Endodermal cell (in vitro differentiated cells): ENCODE measurements at regions not wholly inside any gene's neighbourhood (a gene's known extent, or its start where the extent isn't known, plus 50 kb on each side); places are given as distances from the start of the nearest gene placed in this dataset.

ENCODE experiments used
- DNase-seq: peaks from one replicate; pipeline ENCODE4 v3.0.0-alpha.2; 2017
- H3K27ac ChIP-seq: 2 replicates; pipeline ENCODE4 v1.5.1; 2013; ENCODE audit warnings: mild to moderate bottlenecking, low read depth, low read length, moderate library complexity
- H3K27me3 ChIP-seq: 2 replicates; pipeline ENCODE4 v1.6.1; 2013; ENCODE audit warnings: mild to moderate bottlenecking, low read length, moderate library complexity; ENCODE audit not compliant: insufficient read depth, control insufficient read depth, poor library complexity, severe bottlenecking
- H3K36me3 ChIP-seq: 2 replicates; pipeline ENCODE4 v1.7.0; 2013; ENCODE audit warnings: mild to moderate bottlenecking, low read length, moderate library complexity; ENCODE audit not compliant: control insufficient read depth, insufficient read depth
- H3K4me1 ChIP-seq: one replicate; pipeline ENCODE4 v1.7.0; 2013; ENCODE audit warnings: low read length; ENCODE audit not compliant: control insufficient read depth, insufficient read depth
- H3K4me3 ChIP-seq: 2 replicates; pipeline ENCODE4 v1.5.1; 2013; ENCODE audit warnings: mild to moderate bottlenecking, low read length, moderate library complexity
- H3K9ac ChIP-seq: 2 replicates; pipeline ENCODE4 v1.6.1; 2013; ENCODE audit warnings: mild to moderate bottlenecking, low read length, moderate library complexity; ENCODE audit not compliant: poor library complexity, severe bottlenecking; ENCODE audit errors: extremely low read depth
- H3K9me3 ChIP-seq: 2 replicates; pipeline ENCODE4 v1.6.1; 2013; ENCODE audit warnings: mild to moderate bottlenecking, low read length, moderate library complexity; ENCODE audit not compliant: control insufficient read depth
- H3K27ac Mint-ChIP-seq: 2 replicates; pipeline ENCODE4 v1.8.0; 2020; ENCODE audit warnings: mixed read lengths
- H3K27me3 Mint-ChIP-seq: 2 replicates; pipeline ENCODE4 v1.8.0; 2021; ENCODE audit warnings: mild to moderate bottlenecking, mixed read lengths; ENCODE audit not compliant: insufficient read depth
- H3K36me3 Mint-ChIP-seq: 2 replicates; pipeline ENCODE4 v1.8.0; 2020; ENCODE audit warnings: low read depth, mixed read lengths
- H3K4me1 Mint-ChIP-seq: 2 replicates; pipeline ENCODE4 v1.8.0; 2020; ENCODE audit warnings: mixed read lengths
- H3K4me3 Mint-ChIP-seq: 2 replicates; pipeline ENCODE4 v1.8.0; 2020; ENCODE audit warnings: mild to moderate bottlenecking, moderate library complexity, mixed read lengths
- H3K9me3 Mint-ChIP-seq: 2 replicates; pipeline ENCODE4 v1.8.0; 2020; ENCODE audit warnings: mild to moderate bottlenecking, mixed read lengths
- WGBS, 2 experiments: methylation state at CpG; one replicate each; pipeline versions ENCODE4 v1.1.5 to v1.1.7; 2013; ENCODE audit warnings: missing lambda C conversion rate in 2 of 2, mixed read lengths in 1 of 2; ENCODE audit not compliant: insufficient coverage in 1 of 2, insufficient read length in 1 of 2; 5-methylcytosine and 5-hydroxymethylcytosine counted together
- TF ChIP-seq, protein P1 (sequence below): fragments of 200-600 bp; sonication (generic); conservative IDR thresholded peaks from 2 replicates; pipeline ENCODE4 v1.5.0; 2021; ENCODE audit warnings: antibody characterized with exemption, mild to moderate bottlenecking

DNA sequence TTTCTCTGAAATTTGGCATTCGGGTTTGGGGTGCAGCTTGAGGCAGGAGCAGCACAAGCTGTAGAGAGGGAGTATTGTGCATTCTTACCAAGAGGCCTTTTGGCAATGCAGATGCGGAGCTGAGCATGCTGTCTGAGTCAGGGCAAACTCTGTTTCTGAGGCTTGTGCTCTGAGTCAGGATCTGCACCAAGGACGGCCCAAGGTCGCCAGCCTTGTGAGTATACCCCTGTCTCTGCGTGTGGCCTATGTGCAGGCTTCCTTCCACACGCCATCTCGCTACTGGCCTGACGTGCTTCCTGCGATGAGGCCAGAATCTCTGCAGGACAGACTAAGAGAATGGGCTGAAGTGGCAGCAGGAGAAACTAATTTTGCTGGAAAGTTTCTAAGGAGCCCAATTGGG lies 83.8 kb upstream of the ROPN1 start:
- peaks cover 8% of the 10 kb centered on the region for H3K27me3 ChIP-seq
- WGBS, 2 experiments: 90 to 95% methylated on average over 8 to 9 of the region's 9 CpGs
- Mint-ChIP-seq H3K4me1 (peaks cover 6% of the 10 kb centered on the region), H3K4me3 (no peak overlapping the region), H3K36me3 (no peaks in the 10 kb centered on the region), H3K27ac (no peak overlapping the region), H3K27me3 (no peaks in the 10 kb centered on the region), H3K9me3 (no peaks in the 10 kb centered on the region)
- no peak for DNase-seq
- H3K4me3 ChIP-seq: no peak overlapping the region
- no peaks in the 10 kb centered on the region for H3K36me3 ChIP-seq
- TF ChIP-seq, protein P1, sequence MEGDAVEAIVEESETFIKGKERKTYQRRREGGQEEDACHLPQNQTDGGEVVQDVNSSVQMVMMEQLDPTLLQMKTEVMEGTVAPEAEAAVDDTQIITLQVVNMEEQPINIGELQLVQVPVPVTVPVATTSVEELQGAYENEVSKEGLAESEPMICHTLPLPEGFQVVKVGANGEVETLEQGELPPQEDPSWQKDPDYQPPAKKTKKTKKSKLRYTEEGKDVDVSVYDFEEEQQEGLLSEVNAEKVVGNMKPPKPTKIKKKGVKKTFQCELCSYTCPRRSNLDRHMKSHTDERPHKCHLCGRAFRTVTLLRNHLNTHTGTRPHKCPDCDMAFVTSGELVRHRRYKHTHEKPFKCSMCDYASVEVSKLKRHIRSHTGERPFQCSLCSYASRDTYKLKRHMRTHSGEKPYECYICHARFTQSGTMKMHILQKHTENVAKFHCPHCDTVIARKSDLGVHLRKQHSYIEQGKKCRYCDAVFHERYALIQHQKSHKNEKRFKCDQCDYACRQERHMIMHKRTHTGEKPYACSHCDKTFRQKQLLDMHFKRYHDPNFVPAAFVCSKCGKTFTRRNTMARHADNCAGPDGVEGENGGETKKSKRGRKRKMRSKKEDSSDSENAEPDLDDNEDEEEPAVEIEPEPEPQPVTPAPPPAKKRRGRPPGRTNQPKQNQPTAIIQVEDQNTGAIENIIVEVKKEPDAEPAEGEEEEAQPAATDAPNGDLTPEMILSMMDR: no peak
- H3K9me3 ChIP-seq: no peaks in the 10 kb centered on the region
- H3K27ac ChIP-seq: no peak overlapping the region
- no peaks in the 10 kb centered on the region for H3K4me1 ChIP-seq
- no peak overlapping the region for H3K9ac ChIP-seq

DNA sequence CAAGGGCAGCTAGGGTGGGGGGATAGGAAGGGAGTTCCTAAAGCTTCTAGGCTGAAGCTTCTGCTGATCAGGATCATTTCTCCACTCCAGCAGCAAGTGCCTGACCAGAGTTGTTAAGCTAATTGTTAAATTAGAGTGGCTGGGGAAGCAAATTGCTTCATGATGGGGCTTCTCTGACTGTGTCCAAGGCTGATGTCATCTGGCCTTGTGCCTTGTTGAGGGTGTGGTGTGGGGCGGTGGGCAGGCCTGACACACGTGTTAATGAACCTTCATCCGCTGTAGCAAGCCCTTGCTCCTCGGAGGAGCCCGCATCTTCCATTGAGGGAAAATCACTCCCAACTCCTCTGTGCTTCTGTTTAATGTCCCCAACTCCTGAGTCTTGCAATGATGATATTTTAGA lies 84.3 kb upstream of the ROPN1 start:
- no peak overlapping the region for H3K4me3 ChIP-seq
- H3K27me3 ChIP-seq: peaks cover 8% of the 10 kb centered on the region
- no peaks in the 10 kb centered on the region for H3K27me3 Mint-ChIP-seq
- no peaks in the 10 kb centered on the region for H3K9me3 Mint-ChIP-seq
- TF ChIP-seq, protein P1: no peak
- H3K27ac ChIP-seq: no peak overlapping the region
- H3K4me1 Mint-ChIP-seq: peaks cover 6% of the 10 kb centered on the region
- no peak overlapping the region for H3K27ac Mint-ChIP-seq
- H3K4me1 ChIP-seq: no peaks in the 10 kb centered on the region
- H3K9ac ChIP-seq: no peak overlapping the region
- no peaks in the 10 kb centered on the region for H3K36me3 ChIP-seq
- H3K4me3 Mint-ChIP-seq: no peak overlapping the region
- no peak for DNase-seq
- H3K9me3 ChIP-seq: no peaks in the 10 kb centered on the region
- H3K36me3 Mint-ChIP-seq: no peaks in the 10 kb centered on the region
- 94 to 100% methylated on average over 3 to 5 of the region's 5 CpGs for WGBS, 2 experiments

DNA sequence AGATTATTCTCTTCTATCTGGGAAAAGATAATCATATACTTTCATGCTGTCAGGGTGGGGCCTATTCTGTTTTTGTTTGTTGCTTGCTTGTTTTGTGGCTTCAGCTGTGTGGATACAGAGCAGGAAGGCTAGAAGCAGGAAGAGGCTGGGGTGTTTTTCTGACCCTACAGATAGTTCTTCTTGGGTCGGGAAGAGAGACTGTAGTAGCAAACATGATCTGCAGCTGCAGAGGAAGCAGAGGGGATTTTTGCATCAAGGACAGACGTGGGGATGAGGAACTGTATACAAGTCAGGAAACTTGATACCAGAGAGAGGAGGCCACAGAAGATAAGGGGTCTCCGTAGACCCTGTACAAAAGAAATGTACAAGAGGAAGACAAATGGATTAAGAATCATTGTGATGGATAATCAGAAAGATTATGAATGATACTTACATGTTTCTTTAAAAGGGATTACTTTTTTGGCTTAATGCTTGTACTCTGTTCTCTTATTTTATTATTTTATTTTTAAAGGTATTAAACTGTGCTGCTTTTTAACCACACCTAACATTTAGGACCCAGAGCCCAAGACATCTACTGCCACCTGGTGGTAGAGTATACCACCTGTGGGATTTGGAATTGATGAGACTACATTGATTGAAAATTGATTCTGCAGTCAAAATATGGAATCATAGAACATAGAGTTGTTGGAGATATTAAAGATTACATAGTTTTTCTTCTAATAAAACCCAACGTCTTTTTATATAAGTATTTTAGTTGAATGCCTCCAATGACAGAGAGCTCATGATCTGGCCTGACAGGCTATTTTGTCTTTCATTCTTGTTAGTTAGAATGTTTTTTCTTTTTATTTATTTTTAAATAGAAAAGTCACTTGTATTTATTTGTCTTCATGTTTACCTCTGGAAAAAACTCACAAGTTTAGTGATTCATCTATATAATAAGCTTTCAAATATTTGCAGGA lies 87.3 kb upstream of the ROPN1 start:
- 50 to 70% methylated on average over 3 to 4 of the region's 4 CpGs for WGBS, 2 experiments
- no peaks in the 10 kb centered on the region for H3K36me3 Mint-ChIP-seq
- Histone ChIP-seq H3K9ac (no peak overlapping the region), H3K27ac (no peak overlapping the region), H3K27me3 (no peaks in the 10 kb centered on the region), H3K4me1 (no peaks in the 10 kb centered on the region), H3K36me3 (no peaks in the 10 kb centered on the region), H3K4me3 (no peak overlapping the region), H3K9me3 (no peaks in the 10 kb centered on the region)
- no peaks in the 10 kb centered on the region for H3K27me3 Mint-ChIP-seq
- TF ChIP-seq, protein P1: peak; percentile 93
- H3K9me3 Mint-ChIP-seq: no peaks in the 10 kb centered on the region
- peak; percentile 55 for DNase-seq
- H3K4me1 Mint-ChIP-seq: peaks cover 6% of the 10 kb centered on the region
- H3K27ac Mint-ChIP-seq: no peak overlapping the region
- no peak overlapping the region for H3K4me3 Mint-ChIP-seq
